DND-41 (cell line): ENCODE measurements at regions not wholly inside any gene's neighbourhood (a gene's known extent, or its start where the extent isn't known, plus 50 kb on each side); places are given as distances from the start of the nearest gene placed in this dataset.

Source experiments
- ATAC-seq: fragments of 200-7000 bp; cut with Tn5 transposase; 3 replicates; pipeline ENCODE4 v1.9.1; 2021; ENCODE audit warnings: low read depth; ENCODE audit not compliant: insufficient read depth
- DNase-seq: peaks from one replicate; pipeline ENCODE4 v3.0.0-alpha.2; 2020
- H2AFZ ChIP-seq: 2 replicates; pipeline ENCODE4 v1.6.0; 2012; ENCODE audit warnings: low read depth, low read length
- H3K27ac ChIP-seq: 2 replicates; pipeline ENCODE4 v1.5.1; 2012; ENCODE audit warnings: low read length, inconsistent platforms
- H3K27me3 ChIP-seq: fragments of 200-600 bp; sonication (generic); 2 replicates; pipeline ENCODE4 v1.6.0; 2012; ENCODE audit warnings: low read length, mild to moderate bottlenecking, inconsistent platforms; ENCODE audit not compliant: insufficient read depth, poor library complexity
- H3K36me3 ChIP-seq: 2 replicates; pipeline ENCODE4 v1.5.1; 2012; ENCODE audit warnings: low read length, inconsistent platforms; ENCODE audit not compliant: insufficient read depth
- H3K4me1 ChIP-seq: 2 replicates; pipeline ENCODE4 v1.5.1; 2012; ENCODE audit warnings: mild to moderate bottlenecking, low read length; ENCODE audit not compliant: insufficient read depth
- H3K4me2 ChIP-seq: 2 replicates; pipeline ENCODE4 v1.6.0; 2012; ENCODE audit warnings: mild to moderate bottlenecking, moderate library complexity, low read length, inconsistent platforms; ENCODE audit not compliant: insufficient read depth
- H3K4me3 ChIP-seq, 2 experiments: fragments of 200-600 bp in 1 of 2; shearing (Covaris generic) in 1 of 2; 2 replicates each; pipeline ENCODE4 v1.5.1; 2012 to 2016; ENCODE audit warnings: inconsistent platforms in 2 of 2, low read length in 2 of 2, mild to moderate bottlenecking in 2 of 2, low read depth in 1 of 2, moderate library complexity in 1 of 2
- H3K79me2 ChIP-seq: 2 replicates; pipeline ENCODE4 v1.6.0; 2012; ENCODE audit warnings: low read length, inconsistent platforms; ENCODE audit not compliant: insufficient read depth
- H3K9ac ChIP-seq: 2 replicates; pipeline ENCODE4 v1.6.0; 2012; ENCODE audit warnings: low read depth, mild to moderate bottlenecking, inconsistent platforms, low read length, moderate library complexity
- H3K9me3 ChIP-seq: 2 replicates; pipeline ENCODE4 v1.5.1; 2012; ENCODE audit warnings: low read length, moderate library complexity, mild to moderate bottlenecking, inconsistent platforms; ENCODE audit not compliant: insufficient read depth, severe bottlenecking
- H4K20me1 ChIP-seq: 2 replicates; pipeline ENCODE4 v1.6.0; 2012; ENCODE audit warnings: low read length; ENCODE audit not compliant: insufficient read depth
- EZH2 ChIP-seq: IDR thresholded peaks from 3 replicates; pipeline ENCODE4 v1.6.1; 2012; ENCODE audit warnings: borderline replicate concordance, low read depth, mild to moderate bottlenecking, moderate library complexity, low read length, inconsistent platforms; ENCODE audit not compliant: severe bottlenecking
- TF ChIP-seq, protein P1 (sequence below): IDR thresholded peaks from 2 replicates; pipeline ENCODE4 v1.5.1; 2012; ENCODE audit warnings: borderline replicate concordance, low read length, moderate library complexity, mild to moderate bottlenecking; ENCODE audit not compliant: poor library complexity, severe bottlenecking; ENCODE audit errors: extremely low read depth

DNA sequence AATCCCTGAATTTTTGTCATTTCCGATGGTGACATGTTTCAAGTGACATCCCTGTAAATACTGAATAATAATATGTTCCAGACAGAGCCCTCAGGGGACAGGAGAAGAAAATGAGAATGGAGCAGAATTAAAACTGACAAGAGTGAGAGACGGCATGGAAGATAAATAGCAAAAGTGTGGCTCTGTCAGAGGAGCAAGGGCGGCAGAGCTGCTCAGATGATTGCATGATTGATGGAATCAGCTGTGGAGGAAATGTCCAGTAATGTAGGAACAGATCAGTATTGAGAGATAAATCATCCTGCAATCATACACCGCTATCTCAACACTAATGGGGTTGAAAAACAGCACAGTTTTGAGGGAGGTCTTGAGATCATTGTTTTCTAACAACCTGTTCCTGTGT lies 350.3 kb downstream of the STIM2 start:
- TF ChIP-seq, protein P1, sequence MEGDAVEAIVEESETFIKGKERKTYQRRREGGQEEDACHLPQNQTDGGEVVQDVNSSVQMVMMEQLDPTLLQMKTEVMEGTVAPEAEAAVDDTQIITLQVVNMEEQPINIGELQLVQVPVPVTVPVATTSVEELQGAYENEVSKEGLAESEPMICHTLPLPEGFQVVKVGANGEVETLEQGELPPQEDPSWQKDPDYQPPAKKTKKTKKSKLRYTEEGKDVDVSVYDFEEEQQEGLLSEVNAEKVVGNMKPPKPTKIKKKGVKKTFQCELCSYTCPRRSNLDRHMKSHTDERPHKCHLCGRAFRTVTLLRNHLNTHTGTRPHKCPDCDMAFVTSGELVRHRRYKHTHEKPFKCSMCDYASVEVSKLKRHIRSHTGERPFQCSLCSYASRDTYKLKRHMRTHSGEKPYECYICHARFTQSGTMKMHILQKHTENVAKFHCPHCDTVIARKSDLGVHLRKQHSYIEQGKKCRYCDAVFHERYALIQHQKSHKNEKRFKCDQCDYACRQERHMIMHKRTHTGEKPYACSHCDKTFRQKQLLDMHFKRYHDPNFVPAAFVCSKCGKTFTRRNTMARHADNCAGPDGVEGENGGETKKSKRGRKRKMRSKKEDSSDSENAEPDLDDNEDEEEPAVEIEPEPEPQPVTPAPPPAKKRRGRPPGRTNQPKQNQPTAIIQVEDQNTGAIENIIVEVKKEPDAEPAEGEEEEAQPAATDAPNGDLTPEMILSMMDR = no peak
- no peak for TF ChIP-seq EZH2
- Histone ChIP-seq H3K36me3 (no peaks in the 10 kb centered on the region), H3K9me3 (no peaks in the 10 kb centered on the region), H3K27me3 (no peaks in the 10 kb centered on the region), H3K4me1 (no peaks in the 10 kb centered on the region), H3K79me2 (no peaks in the 10 kb centered on the region), H3K4me2 (no peak overlapping the region), H3K27ac (no peak overlapping the region), H2AFZ (no peak overlapping the region), H3K9ac (no peak overlapping the region), H3K4me3 (no peak overlapping the region), H4K20me1 (no peaks in the 10 kb centered on the region)
- DNase-seq (no peak), ATAC-seq (no peak)

DNA sequence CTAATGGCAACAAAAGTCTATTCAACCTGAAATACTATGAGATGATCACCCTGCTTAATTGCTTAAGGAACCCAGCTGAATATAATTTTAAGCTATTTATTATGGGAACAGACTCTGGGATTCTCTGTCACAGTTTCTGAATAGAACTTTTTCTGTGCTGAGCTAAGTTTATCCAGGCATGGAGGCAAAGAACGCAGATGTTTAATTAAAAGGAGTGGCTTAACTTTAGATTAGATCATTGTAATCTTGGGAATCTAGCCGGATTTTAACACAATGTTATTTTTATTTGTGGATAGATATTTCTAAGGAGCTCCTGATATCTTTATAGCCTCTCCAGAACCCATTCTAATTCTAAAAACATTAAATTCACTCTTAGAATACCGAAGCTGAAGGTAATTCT lies 353.4 kb downstream of the STIM2 start:
- ATAC-seq (no peak), DNase-seq (no peak)
- TF ChIP-seq, protein P1 = no peak
- no peak for TF ChIP-seq EZH2
- Histone ChIP-seq H3K27ac (no peak overlapping the region), H2AFZ (no peak overlapping the region), H3K4me3 (no peak overlapping the region), H3K36me3 (no peaks in the 10 kb centered on the region), H3K9ac (no peak overlapping the region), H3K27me3 (no peaks in the 10 kb centered on the region), H3K79me2 (no peaks in the 10 kb centered on the region), H4K20me1 (no peaks in the 10 kb centered on the region), H3K4me1 (no peaks in the 10 kb centered on the region), H3K9me3 (no peaks in the 10 kb centered on the region), H3K4me2 (no peak overlapping the region)

DNA sequence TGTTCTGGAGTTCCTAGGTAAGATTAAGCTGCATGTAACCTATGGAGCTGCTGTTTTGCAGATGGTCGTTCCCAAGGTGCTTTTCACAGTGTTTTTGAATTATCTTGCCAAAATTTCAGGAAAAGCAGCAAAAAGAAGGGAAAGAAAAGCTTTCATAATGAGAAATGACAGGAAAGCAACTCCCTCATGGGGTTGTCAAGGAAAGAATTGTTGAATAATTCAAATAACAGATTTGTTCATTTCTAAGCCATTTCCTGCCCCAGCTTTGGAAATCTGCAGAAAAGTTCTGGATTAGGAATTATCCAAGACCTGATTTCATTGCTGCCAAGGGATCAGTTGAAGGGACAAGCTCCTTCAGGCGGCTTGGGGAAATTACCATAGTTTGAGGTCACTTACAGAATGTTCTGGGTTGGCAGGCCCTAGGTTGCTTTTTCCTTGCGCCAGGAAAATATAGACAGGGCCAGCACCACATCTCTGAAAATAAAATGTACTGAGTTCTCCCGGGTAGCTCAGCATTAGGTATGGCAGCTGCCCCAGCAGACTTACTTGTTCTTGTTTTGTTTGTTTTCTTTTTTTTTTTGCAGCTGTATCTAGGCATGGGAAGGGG lies 354.7 kb downstream of the STIM2 start:
- no peak for ATAC-seq
- no peaks in the 10 kb centered on the region for H3K9me3 ChIP-seq
- H3K4me3 ChIP-seq = no peak overlapping the region
- H3K4me2 ChIP-seq = no peak overlapping the region
- H3K27ac ChIP-seq = no peak overlapping the region
- H4K20me1 ChIP-seq = no peaks in the 10 kb centered on the region
- no peaks in the 10 kb centered on the region for H3K79me2 ChIP-seq
- H3K36me3 ChIP-seq = no peaks in the 10 kb centered on the region
- TF ChIP-seq EZH2 = no peak
- TF ChIP-seq, protein P1 = no peak
- H2AFZ ChIP-seq = no peak overlapping the region
- no peak for DNase-seq
- no peaks in the 10 kb centered on the region for H3K27me3 ChIP-seq
- no peak overlapping the region for H3K9ac ChIP-seq
- H3K4me1 ChIP-seq = no peaks in the 10 kb centered on the region
